HepG2 (cell line): ENCODE measurements at regions not wholly inside any gene's neighbourhood (a gene's known extent, or its start where the extent isn't known, plus 50 kb on each side); places are given as distances from the start of the nearest gene placed in this dataset.

Source experiments
- ATAC-seq: fragments of 200-7000 bp; cut with Tn5 transposase; 3 replicates; pipeline ENCODE4 v1.9.1; 2020; ENCODE audit warnings: mild to moderate bottlenecking, moderate library complexity
- BruUV-seq: library from RNA; stranded (reverse); fragments of 400-500 nt; replicated peaks from 2 replicates; lab custom pipeline; 2021; lab: Mats Ljungman, UMichigan
- CTCF ChIA-PET: fragments of 300-600 bp; formaldehyde crosslinking; extraction: SDS; loops from one replicate; lab custom pipeline; 2021; ENCODE audit warnings: low total read pairs, inconsistent platforms, low intra/inter-chr PET ratio; lab: Yijun Ruan, JAX
- POLR2A ChIA-PET: fragments of 350-600 bp; sonication (Branson Sonifier 250); formaldehyde crosslinking; loops from one replicate; lab custom pipeline; 2020; ENCODE audit warnings: antibody characterized with exemption, inconsistent platforms; lab: Yijun Ruan, JAX
- DNase-seq: peaks from one replicate; pipeline ENCODE4 v3.0.0-alpha.2; 2015; ENCODE audit warnings: low spot score
- FAIRE-seq: peaks from 3 replicates; lab custom pipeline; 2011; peaks lifted over from hg19 to GRCh38; lab: Jason Lieb, UNC
- H2AFZ ChIP-seq: one replicate; pipeline ENCODE4 v1.6.1; 2011; ENCODE audit warnings: low read length, inconsistent platforms
- H3K27ac ChIP-seq: fragments of 300-600 bp; 3 replicates; pipeline ENCODE4 v1.8.0; 2011; ENCODE audit warnings: mixed run types, mild to moderate bottlenecking, mixed read lengths, low read length, inconsistent platforms; ENCODE audit not compliant: insufficient read depth; ENCODE audit errors: extremely low read length
- H3K27me3 ChIP-seq, 2 experiments: fragments of 200-600 bp in 1 of 2; 2 replicates in 1 of 2; 3 replicates in 1 of 2; pipeline versions ENCODE4 v1.6.0 to v1.8.0; 2011; ENCODE audit warnings: low read length in 2 of 2, mild to moderate bottlenecking in 2 of 2, moderate library complexity in 2 of 2, inconsistent platforms in 1 of 2; ENCODE audit not compliant: insufficient read depth in 2 of 2, control insufficient read depth in 1 of 2
- H3K36me3 ChIP-seq, 2 experiments: fragments of 200-600 bp in 1 of 2; replicated peaks in 1 of 2; 2 replicates in 1 of 2; 3 replicates in 1 of 2; pipeline versions ENCODE4 v1.5.1 to v1.8.0; 2011; ENCODE audit warnings: low read length in 2 of 2, inconsistent platforms in 1 of 2; ENCODE audit not compliant: insufficient read depth in 2 of 2, control insufficient read depth in 1 of 2
- H3K4me1 ChIP-seq: 2 replicates; pipeline ENCODE4 v1.5.1; 2012; ENCODE audit warnings: low read length, inconsistent platforms; ENCODE audit not compliant: insufficient read depth
- H3K4me2 ChIP-seq: 2 replicates; pipeline ENCODE4 v1.6.0; 2011; ENCODE audit warnings: low read depth, low read length, inconsistent platforms
- H3K4me3 ChIP-seq, 3 experiments: fragments of 200-600 bp in 1 of 3; sonication (generic), shearing (Covaris generic) in 1 of 3; replicated peaks in 1 of 3; 2 replicates each; pipeline ENCODE4 v1.5.1; 2011 to 2016; ENCODE audit warnings: low read length in 3 of 3, inconsistent platforms in 2 of 3, low read depth in 2 of 3, mild to moderate bottlenecking in 2 of 3, control low read depth in 1 of 3, mixed read lengths in 1 of 3; ENCODE audit not compliant: insufficient read depth in 1 of 3
- H3K79me2 ChIP-seq: one replicate; pipeline ENCODE4 v1.6.1; 2011; ENCODE audit warnings: low read length, inconsistent platforms; ENCODE audit not compliant: insufficient read depth
- H3K9ac ChIP-seq: 2 replicates; pipeline ENCODE4 v1.6.0; 2011; ENCODE audit warnings: mild to moderate bottlenecking, low read depth, low read length, inconsistent platforms; ENCODE audit not compliant: insufficient read depth
- H3K9me3 ChIP-seq: 2 replicates; pipeline ENCODE4 v1.5.1; 2012; ENCODE audit warnings: mild to moderate bottlenecking, low read length
- H4K20me1 ChIP-seq: 2 replicates; pipeline ENCODE4 v1.6.0; 2011; ENCODE audit warnings: inconsistent platforms, mild to moderate bottlenecking, low read length, moderate library complexity; ENCODE audit not compliant: insufficient read depth
- ATRX ChIP-seq: sonication (generic); formaldehyde crosslinking; IDR thresholded peaks from 2 replicates; pipeline ENCODE4 v1.4.0; 2020; ENCODE audit warnings: missing genetic modification reagents, borderline replicate concordance
- CSRNP2 ChIP-seq: sonication (generic); formaldehyde crosslinking; conservative IDR thresholded peaks from 2 replicates; pipeline ENCODE4 v1.8.0; 2022; ENCODE audit warnings: low read depth, missing genetic modification reagents
- FOXP1 ChIP-seq, 2 experiments: fragments of 450-650 bp in 1 of 2; IDR thresholded peaks; 2 replicates each; pipeline ENCODE4 v1.6.1; 2017 to 2018; ENCODE audit warnings: antibody characterized with exemption in 1 of 2
- PHF21A ChIP-seq: sonication (generic); formaldehyde crosslinking; IDR thresholded peaks from 2 replicates; pipeline ENCODE4 v1.5.0; 2020; ENCODE audit warnings: mild to moderate bottlenecking, missing genetic modification reagents
- ZBTB42 ChIP-seq: sonication (generic); formaldehyde crosslinking; IDR thresholded peaks from 2 replicates; pipeline ENCODE4 v1.5.0; 2020; ENCODE audit warnings: mild to moderate bottlenecking, missing genetic modification reagents
- ZNF260 ChIP-seq: sonication (generic); formaldehyde crosslinking; IDR thresholded peaks from 2 replicates; pipeline ENCODE4 v1.4.0; 2020; ENCODE audit warnings: missing genetic modification reagents, low read depth, mild to moderate bottlenecking, borderline replicate concordance
- ZNF44 ChIP-seq: sonication (generic); formaldehyde crosslinking; IDR thresholded peaks from 2 replicates; pipeline ENCODE4 v1.5.1; 2020; ENCODE audit warnings: mild to moderate bottlenecking, missing genetic modification reagents
- ZNF547 ChIP-seq: sonication (generic); formaldehyde crosslinking; IDR thresholded peaks from 2 replicates; pipeline ENCODE4 v1.5.1; 2020; ENCODE audit warnings: mild to moderate bottlenecking, missing genetic modification reagents
- ZNF770 ChIP-seq: sonication (generic); formaldehyde crosslinking; IDR thresholded peaks from 2 replicates; pipeline ENCODE4 v1.5.0; 2020; ENCODE audit warnings: mild to moderate bottlenecking, missing genetic modification reagents
- ZNF788 ChIP-seq: sonication (generic); formaldehyde crosslinking; IDR thresholded peaks from 2 replicates; pipeline ENCODE4 v1.5.0; 2020; ENCODE audit warnings: mild to moderate bottlenecking, missing genetic modification reagents, borderline replicate concordance
- ZNF891 ChIP-seq: sonication (generic); formaldehyde crosslinking; IDR thresholded peaks from 2 replicates; pipeline ENCODE4 v1.5.0; 2020; ENCODE audit warnings: mild to moderate bottlenecking, missing genetic modification reagents
- WGBS: methylation state at CpG from one replicate; pipeline ENCODE4 v1.1.6; 2017; ENCODE audit warnings: low lambda C conversion rate; 5-methylcytosine and 5-hydroxymethylcytosine counted together
- in situ Hi-C: cut with HindIII; loops from 2 replicates; pipeline ENCODE4 v1.10.0; 2017; ENCODE audit warnings: low pct_unique_long_range_greater_than_20kb; ENCODE audit not compliant: extremely low pct_ligation_motif_present
- intact Hi-C: fragments of 100-400 bp; cut with micrococcal nuclease; formaldehyde crosslinking; loops from one replicate; pipeline ENCODE4 v1.10.0; 2022; ENCODE audit not compliant: unreplicated experiment
- TF ChIP-seq, protein P1 (sequence below): sonication (generic); formaldehyde crosslinking; IDR thresholded peaks from 2 replicates; pipeline ENCODE4 v1.5.0; 2020; ENCODE audit warnings: missing genetic modification reagents
- TF ChIP-seq, protein P2 (sequence below): sonication (generic); formaldehyde crosslinking; IDR thresholded peaks from 2 replicates; pipeline ENCODE4 v1.4.0; 2020; ENCODE audit warnings: missing genetic modification reagents

DNA sequence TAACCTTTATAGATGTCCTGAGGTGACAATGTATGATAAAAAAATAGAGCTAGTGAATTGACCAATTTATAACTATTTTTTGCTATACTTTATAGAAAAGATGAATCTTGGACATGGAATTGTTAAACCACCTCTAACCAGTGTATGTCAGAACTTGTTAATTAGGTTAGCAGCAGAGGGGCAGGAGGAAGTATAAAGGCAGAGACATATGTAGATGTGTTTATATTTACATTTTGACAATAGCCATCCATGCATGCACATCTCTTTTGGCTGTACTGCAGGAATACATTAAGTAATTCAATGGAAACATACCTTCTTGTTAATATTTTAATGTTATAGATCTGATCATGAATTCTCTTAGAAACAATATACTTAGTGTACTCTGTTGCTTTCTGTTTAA lies 254.6 kb upstream of the NT5E start:
- H3K4me1 ChIP-seq = no peaks in the 10 kb centered on the region
- no peak overlapping the region for H3K27ac ChIP-seq
- FAIRE-seq (no peak), ATAC-seq (no peak), DNase-seq (no peak)
- intact Hi-C loops (no loop called here), in situ Hi-C loops (no loop called here)
- POLR2A ChIA-PET = no interaction called here
- H3K9me3 ChIP-seq = no peaks in the 10 kb centered on the region
- no peak overlapping the region for H3K4me2 ChIP-seq
- CTCF ChIA-PET = no interaction called here
- no peak overlapping the region for H3K4me3 ChIP-seq
- H3K9ac ChIP-seq = no peak overlapping the region
- no peak overlapping the region for H2AFZ ChIP-seq
- H4K20me1 ChIP-seq = no peaks in the 10 kb centered on the region
- H3K79me2 ChIP-seq = no peaks in the 10 kb centered on the region
- no peaks in the 10 kb centered on the region for H3K27me3 ChIP-seq
- no TSS peak for BruUV-seq
- no peaks in the 10 kb centered on the region for H3K36me3 ChIP-seq
- TF ChIP-seq FOXP1 (IDR thresholded peaks at IDR 0.05) (no peak), FOXP1 (CRISPR knock-in tag; IDR thresholded peaks at IDR 0.05) (no peak), PHF21A (no peak), ZNF891 (CRISPR knock-in tag) (no peak), CSRNP2 (no peak)

DNA sequence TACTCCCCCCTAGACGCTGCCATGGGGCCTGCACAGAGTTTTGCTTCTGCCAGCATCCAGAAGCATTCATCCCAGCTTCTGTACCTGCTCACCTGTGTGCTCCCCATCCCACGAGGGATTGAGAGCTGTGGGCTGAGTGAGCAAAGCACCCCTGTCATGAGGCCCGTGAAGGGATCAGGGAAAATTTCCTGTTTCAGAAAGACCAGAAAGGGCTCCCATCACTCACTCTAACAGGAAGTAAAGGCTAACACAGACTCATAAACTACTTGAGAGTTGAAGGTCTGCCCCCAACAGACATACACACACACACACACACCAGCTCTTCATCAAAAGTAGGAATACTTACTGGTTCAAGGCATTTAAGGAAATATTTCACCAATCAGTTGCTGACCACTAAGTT lies 256.5 kb upstream of the NT5E start:
- no peaks in the 10 kb centered on the region for H3K4me1 ChIP-seq
- no peak overlapping the region for H3K27ac ChIP-seq
- no peaks in the 10 kb centered on the region for H3K36me3 ChIP-seq
- ChIA-PET CTCF (no interaction called here), POLR2A (no interaction called here)
- WGBS = 0% methylated on average over 3 of the region's 3 CpGs
- H3K9ac ChIP-seq = no peak overlapping the region
- no peak overlapping the region for H3K4me2 ChIP-seq
- H3K4me3 ChIP-seq = no peak overlapping the region
- no TSS peak for BruUV-seq
- ATAC-seq = no peak
- FAIRE-seq = no peak
- no peaks in the 10 kb centered on the region for H3K79me2 ChIP-seq
- no peak for DNase-seq
- in situ Hi-C loops = no loop called here
- no peak overlapping the region for H2AFZ ChIP-seq
- no peaks in the 10 kb centered on the region for H3K27me3 ChIP-seq
- H4K20me1 ChIP-seq = no peaks in the 10 kb centered on the region
- intact Hi-C loops = no loop called here
- no peaks in the 10 kb centered on the region for H3K9me3 ChIP-seq
- no peak for TF ChIP-seq ZBTB42 (CRISPR knock-in tag)
- TF ChIP-seq ZNF788 (CRISPR knock-in tag) = no peak
- TF ChIP-seq ZNF260 (CRISPR knock-in tag) = no peak
- TF ChIP-seq, protein P1, sequence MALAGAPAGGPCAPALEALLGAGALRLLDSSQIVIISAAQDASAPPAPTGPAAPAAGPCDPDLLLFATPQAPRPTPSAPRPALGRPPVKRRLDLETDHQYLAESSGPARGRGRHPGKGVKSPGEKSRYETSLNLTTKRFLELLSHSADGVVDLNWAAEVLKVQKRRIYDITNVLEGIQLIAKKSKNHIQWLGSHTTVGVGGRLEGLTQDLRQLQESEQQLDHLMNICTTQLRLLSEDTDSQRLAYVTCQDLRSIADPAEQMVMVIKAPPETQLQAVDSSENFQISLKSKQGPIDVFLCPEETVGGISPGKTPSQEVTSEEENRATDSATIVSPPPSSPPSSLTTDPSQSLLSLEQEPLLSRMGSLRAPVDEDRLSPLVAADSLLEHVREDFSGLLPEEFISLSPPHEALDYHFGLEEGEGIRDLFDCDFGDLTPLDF (CRISPR knock-in tag) = no peak
- TF ChIP-seq, protein P2, sequence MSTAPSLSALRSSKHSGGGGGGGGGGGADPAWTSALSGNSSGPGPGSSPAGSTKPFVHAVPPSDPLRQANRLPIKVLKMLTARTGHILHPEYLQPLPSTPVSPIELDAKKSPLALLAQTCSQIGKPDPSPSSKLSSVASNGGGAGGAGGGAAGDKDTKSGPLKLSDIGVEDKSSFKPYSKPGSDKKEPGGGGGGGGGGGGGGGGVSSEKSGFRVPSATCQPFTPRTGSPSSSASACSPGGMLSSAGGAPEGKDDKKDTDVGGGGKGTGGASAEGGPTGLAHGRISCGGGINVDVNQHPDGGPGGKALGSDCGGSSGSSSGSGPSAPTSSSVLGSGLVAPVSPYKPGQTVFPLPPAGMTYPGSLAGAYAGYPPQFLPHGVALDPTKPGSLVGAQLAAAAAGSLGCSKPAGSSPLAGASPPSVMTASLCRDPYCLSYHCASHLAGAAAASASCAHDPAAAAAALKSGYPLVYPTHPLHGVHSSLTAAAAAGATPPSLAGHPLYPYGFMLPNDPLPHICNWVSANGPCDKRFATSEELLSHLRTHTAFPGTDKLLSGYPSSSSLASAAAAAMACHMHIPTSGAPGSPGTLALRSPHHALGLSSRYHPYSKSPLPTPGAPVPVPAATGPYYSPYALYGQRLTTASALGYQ (CRISPR knock-in tag) = no peak
- no peak for TF ChIP-seq ZNF770 (CRISPR knock-in tag)
- TF ChIP-seq ZNF44 (CRISPR knock-in tag) = no peak
- no peak for TF ChIP-seq ZNF547 (CRISPR knock-in tag)
- TF ChIP-seq ATRX (CRISPR knock-in tag) = no peak
